Thyroid gland (tissue), 4 donors: ENCODE measurements at regions not wholly inside any gene's neighbourhood (a gene's known extent, or its start where the extent isn't known, plus 50 kb on each side); places are given as distances from the start of the nearest gene placed in this dataset.

Experiments
- DNase-seq, 2 donors: peaks; one replicate each; pipeline ENCODE4 v3.0.0-alpha.2; 2019
- H3K27ac ChIP-seq, 3 donors: fragments of 200-600 bp; sonication (generic); 1 replicate in 2 of 3; 2 replicates in 1 of 3; pipeline ENCODE4 v1.5.1; 2016 to 2019; ENCODE audit warnings: mild to moderate bottlenecking in 1 of 3, moderate library complexity in 1 of 3
- H3K27me3 ChIP-seq: fragments of 200-600 bp; sonication (generic); one replicate; pipeline ENCODE4 v1.5.1; 2019
- H3K36me3 ChIP-seq, 2 donors: fragments of 200-600 bp; sonication (generic); one replicate each; pipeline ENCODE4 v1.5.1; 2016 to 2019
- H3K4me1 ChIP-seq, 2 donors: fragments of 200-600 bp; sonication (generic); one replicate each; pipeline ENCODE4 v1.5.1; 2017 to 2019
- H3K4me3 ChIP-seq, 3 donors: fragments of 200-600 bp; sonication (generic); replicated peaks in 1 of 3; 1 replicate in 2 of 3; 2 replicates in 1 of 3; pipeline ENCODE4 v1.5.1; 2016; ENCODE audit warnings: mild to moderate bottlenecking in 1 of 3
- H3K9me3 ChIP-seq: fragments of 200-600 bp; sonication (generic); one replicate; pipeline ENCODE4 v1.5.1; 2017
- CTCF ChIP-seq, 6 experiments: fragments of 200-600 bp in 3 of 6; fragments of 450-650 bp in 3 of 6; sonication (generic) in 3 of 6; IDR thresholded peaks; one replicate each; pipeline ENCODE4 v1.5.1; 2016 to 2019; ENCODE audit warnings: antibody characterized with exemption in 6 of 6, mild to moderate bottlenecking in 2 of 6, inconsistent platforms in 1 of 6, moderate library complexity in 1 of 6
- POLR2A ChIP-seq, 2 donors: fragments of 450-650 bp; IDR thresholded peaks; one replicate each; pipeline ENCODE4 v1.6.1; 2017; ENCODE audit warnings: antibody characterized with exemption in 2 of 2, mild to moderate bottlenecking in 2 of 2, moderate library complexity in 1 of 2
- WGBS, 2 donors: methylation state at CpG; one replicate each; pipeline ENCODE4 v1.1.5; 2017; 5-methylcytosine and 5-hydroxymethylcytosine counted together
- intact Hi-C: fragments of 100-400 bp; cut with DNase I; formaldehyde crosslinking; loops from one replicate; pipeline ENCODE4 v1.15.1; 2023

GRCh38 chr5:109533751-109534272 lies 124.0 kb upstream of the PJA2 start:
- Histone ChIP-seq H3K27ac (no peak overlapping the region), H3K27me3 (no peaks in the 10 kb centered on the region), H3K4me1 (peaks cover 5 to 6% of the 10 kb centered on the region in 2 donors), H3K9me3 (no peaks in the 10 kb centered on the region), H3K4me3 (no peak overlapping the region), H3K36me3 (no peaks in the 10 kb centered on the region)
- intact Hi-C loops: no loop called here
- 70 to 73% methylated on average over 4 of the region's 4 CpGs for WGBS, 2 donors
- no peak for DNase-seq
- TF ChIP-seq CTCF (IDR thresholded peaks at IDR 0.05): no peak
- TF ChIP-seq POLR2A (IDR thresholded peaks at IDR 0.05): no peak

GRCh38 chr5:109532773-109533364 lies 123.1 kb upstream of the PJA2 start:
- no peak overlapping the region for H3K4me3 ChIP-seq
- peaks cover 5 to 6% of the 10 kb centered on the region in 2 donors for H3K4me1 ChIP-seq
- WGBS, 2 donors: 83 to 89% methylated on average over 2 of the region's 2 CpGs
- no peaks in the 10 kb centered on the region for H3K36me3 ChIP-seq
- no peak for DNase-seq
- intact Hi-C loops: no loop called here
- no peaks in the 10 kb centered on the region for H3K9me3 ChIP-seq
- no peak overlapping the region for H3K27ac ChIP-seq
- no peaks in the 10 kb centered on the region for H3K27me3 ChIP-seq
- no peak for TF ChIP-seq CTCF (IDR thresholded peaks at IDR 0.05)
- no peak for TF ChIP-seq POLR2A (IDR thresholded peaks at IDR 0.05)

- Histone ChIP-seq H3K4me3 (no peak overlapping the region), H3K27ac (no peak overlapping the region), H3K4me1 (peaks cover 5 to 6% of the 10 kb centered on the region in 2 donors), H3K9me3 (no peaks in the 10 kb centered on the region), H3K36me3 (no peaks in the 10 kb centered on the region), H3K27me3 (no peaks in the 10 kb centered on the region)
- intact Hi-C loops: no loop called here
- 93 to 98% methylated on average over 1 of the region's 1 CpG for WGBS, 2 donors
- DNase-seq: no peak
- TF ChIP-seq POLR2A (IDR thresholded peaks at IDR 0.05) (no peak), CTCF (IDR thresholded peaks at IDR 0.05) (no peak)
Measured at GRCh38 chr5:109531262-109531661, 121.5 kb upstream of the PJA2 start.

GRCh38 chr5:109529987-109530386 lies 120.2 kb upstream of the PJA2 start:
- TF ChIP-seq POLR2A (IDR thresholded peaks at IDR 0.05): no peak
- no peak for TF ChIP-seq CTCF (IDR thresholded peaks at IDR 0.05)
- no peaks in the 10 kb centered on the region for H3K36me3 ChIP-seq
- WGBS, 2 donors: 79 to 89% methylated on average over 2 of the region's 2 CpGs
- H3K9me3 ChIP-seq: no peaks in the 10 kb centered on the region
- no peak overlapping the region for H3K4me3 ChIP-seq
- DNase-seq: no peak
- peaks cover 5 to 6% of the 10 kb centered on the region in 2 donors for H3K4me1 ChIP-seq
- H3K27ac ChIP-seq: no peak overlapping the region
- intact Hi-C loops: no loop called here
- H3K27me3 ChIP-seq: no peaks in the 10 kb centered on the region

- Histone ChIP-seq H3K4me3 (no peak overlapping the region), H3K27ac (no peak overlapping the region), H3K9me3 (no peaks in the 10 kb centered on the region), H3K4me1 (peaks cover 5 to 6% of the 10 kb centered on the region in 2 donors), H3K27me3 (no peaks in the 10 kb centered on the region), H3K36me3 (no peaks in the 10 kb centered on the region)
- DNase-seq: peak; percentile 68 to 82
- WGBS, 2 donors: 9 to 33% methylated on average over 2 of the region's 2 CpGs
- intact Hi-C loops: no loop called here
- TF ChIP-seq CTCF (IDR thresholded peaks at IDR 0.05) (no peak), POLR2A (IDR thresholded peaks at IDR 0.05) (no peak)
Measured at GRCh38 chr5:109529520-109529919, 119.7 kb upstream of the PJA2 start.
